Left forelimb (tissue), 1 donor: ENCODE measurements at regions not wholly inside any gene's neighbourhood (a gene's known extent, or its start where the extent isn't known, plus 50 kb on each side); places are given as distances from the start of the nearest gene placed in this dataset.

ENCODE experiments used
- DNase-seq: peaks from one replicate; pipeline ENCODE4 v3.0.0-alpha.2; 2018; ENCODE audit warnings: low spot score

DNA sequence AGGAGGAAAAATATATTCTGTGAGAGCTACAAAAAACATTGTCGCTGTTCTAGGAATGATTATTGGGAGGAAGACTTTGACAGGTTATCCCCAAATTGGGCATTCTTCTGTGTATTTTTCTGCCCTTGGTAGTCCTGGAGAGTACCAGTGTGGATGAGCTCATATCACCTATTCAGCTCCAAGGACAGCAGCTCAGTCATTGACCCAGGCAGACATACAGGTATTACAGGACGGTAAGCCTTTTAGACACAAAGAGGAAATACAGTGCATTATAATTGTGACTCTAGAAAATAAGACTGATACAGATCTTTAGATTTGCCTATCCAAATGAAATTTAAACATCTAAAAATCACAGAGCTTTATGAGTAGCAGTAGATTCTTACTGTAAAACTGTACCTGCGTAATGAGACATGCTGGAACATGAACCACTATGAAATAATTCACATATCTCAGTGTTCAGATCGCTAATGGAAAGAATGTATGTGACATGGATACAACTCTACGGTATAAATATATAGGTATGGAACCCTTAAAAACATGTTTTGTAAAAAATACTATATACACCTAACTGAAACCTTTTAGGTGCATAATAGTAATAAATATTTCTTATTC is 56.0 kb downstream of the PLK2 start:
- DNase-seq: no peak

DNA sequence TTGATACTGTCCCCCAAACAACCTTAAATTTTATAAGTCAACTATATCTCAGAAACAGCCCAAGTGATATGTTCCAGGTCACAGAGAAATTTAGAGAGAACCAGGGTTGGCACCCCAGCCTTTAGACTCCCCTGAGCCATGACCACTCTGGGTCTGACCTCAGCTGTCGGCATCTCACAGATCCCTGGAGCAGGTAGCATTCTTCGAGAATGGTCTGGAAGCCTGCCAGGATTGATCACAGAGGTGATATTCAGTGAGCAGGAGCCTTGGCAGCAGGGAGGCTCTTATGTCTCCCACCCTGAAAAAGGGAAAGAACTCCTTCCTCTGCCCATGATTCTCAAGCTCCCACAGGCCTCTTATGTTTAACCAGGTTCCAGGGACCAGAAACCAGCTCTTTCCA is 58.2 kb downstream of the PLK2 start:
- DNase-seq: no peak

DNA sequence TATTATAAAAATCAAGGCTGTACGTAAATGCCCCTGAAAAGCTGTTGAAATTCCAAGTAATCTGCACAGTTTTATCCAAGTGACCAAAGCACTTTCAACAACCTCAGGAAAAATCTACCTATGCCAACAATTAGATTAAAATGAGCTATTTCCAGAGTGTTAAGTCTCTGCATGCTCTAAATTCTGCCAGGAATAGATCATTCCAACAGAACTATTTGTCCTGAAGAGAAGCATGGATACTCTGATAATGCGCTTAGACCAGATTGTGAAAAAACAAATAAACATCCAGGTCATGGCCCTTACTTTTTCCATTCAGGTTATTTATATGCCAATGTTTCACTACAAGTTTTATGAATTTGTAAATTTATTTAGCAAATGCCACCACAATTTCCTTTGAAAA is 59.1 kb downstream of the PLK2 start:
- no peak for DNase-seq

DNA sequence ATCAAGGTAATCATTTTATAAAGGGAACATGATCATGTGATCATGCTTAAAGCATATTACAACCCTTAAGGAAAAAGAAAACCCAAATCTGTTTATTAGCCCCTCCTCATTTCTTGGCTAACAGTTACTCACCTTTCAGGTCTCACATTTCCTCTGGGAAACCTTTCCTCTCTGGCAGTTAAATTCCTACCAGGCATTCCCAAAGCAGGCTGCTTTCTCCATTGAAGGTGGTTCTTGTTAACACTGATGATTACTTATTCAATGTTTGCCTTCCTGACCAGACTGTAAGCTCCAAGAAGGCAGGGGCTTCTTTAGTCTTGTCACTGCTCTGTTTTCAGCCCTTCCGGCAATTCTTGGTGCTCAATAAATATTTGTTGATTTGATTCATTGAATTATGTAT is 59.9 kb downstream of the PLK2 start:
- no peak for DNase-seq

DNA sequence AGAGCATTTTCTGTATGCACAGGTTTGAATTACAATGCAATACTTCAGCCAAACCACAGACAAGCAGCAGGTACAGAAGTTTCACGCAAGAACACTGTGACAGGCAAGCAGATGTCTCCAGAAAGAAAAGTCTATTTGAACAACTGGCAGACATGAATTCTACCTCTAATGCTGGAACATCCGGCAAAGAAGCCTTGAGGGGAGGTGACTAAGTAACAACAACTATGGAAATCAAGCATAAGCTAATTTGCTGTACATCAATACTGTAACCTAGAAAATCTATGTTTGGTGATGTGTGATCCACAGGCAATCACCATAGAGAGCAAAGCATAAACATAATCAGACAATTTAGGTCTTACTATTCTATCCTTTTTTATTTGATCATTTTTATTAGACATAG is 65.5 kb downstream of the PLK2 start:
- DNase-seq: no peak

DNA sequence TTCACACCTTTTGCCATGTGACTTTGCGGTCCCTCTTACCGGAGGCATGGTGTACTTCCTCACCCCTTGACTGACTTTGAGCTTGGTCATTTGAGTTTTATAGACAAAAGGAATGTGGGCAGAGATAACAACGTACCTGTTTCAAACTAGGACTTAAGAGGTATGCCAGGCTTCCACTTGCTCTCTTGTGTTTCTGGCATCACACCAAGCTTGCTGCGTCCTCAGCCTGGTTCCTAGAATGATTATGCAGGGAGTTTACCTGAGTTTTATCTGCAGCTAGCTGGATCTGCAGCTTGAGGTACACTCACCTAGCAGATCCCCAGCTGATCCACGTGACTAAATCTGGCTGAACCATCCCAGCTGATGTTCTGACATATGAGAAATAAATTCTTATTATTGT is 66.2 kb downstream of the PLK2 start:
- no peak for DNase-seq

DNA sequence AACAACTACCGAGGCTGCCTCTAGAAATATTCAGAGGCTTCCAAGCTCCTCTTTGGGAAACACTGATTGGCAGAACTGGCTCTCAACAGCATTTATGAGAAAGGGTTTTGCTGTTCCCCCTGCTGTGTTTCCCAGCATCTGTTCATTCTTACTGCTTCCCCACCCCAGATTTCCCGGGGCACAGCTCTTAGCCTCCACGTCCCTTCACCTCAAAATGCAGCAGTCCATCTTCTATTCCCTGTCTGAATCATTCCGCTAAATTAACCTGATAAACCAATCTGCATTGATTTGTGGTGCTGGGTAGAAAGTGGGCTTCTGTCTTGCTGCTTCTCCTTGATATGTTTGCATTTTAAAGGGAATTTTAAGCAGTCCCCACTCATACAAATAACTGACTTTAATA is 67.4 kb downstream of the PLK2 start:
- DNase-seq: no peak

DNA sequence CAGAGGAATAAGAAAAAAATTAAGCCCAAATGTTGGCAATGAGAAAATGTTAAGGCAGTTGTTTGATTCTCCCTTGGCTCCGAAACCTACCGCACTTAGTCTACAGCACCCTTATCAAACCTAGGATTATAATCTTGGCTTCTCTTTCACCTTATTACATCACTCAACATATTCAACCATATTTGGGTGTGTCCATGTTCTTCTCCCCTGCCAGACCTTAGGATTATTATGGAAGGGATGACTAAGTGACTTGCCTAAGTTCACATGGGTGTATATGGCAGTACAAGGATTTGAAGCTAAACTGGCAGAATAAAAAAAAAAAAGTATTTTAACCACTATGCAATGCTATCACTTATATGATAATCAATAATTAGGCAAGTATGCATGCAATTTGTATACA is 76.4 kb downstream of the PLK2 start:
- no peak for DNase-seq

DNA sequence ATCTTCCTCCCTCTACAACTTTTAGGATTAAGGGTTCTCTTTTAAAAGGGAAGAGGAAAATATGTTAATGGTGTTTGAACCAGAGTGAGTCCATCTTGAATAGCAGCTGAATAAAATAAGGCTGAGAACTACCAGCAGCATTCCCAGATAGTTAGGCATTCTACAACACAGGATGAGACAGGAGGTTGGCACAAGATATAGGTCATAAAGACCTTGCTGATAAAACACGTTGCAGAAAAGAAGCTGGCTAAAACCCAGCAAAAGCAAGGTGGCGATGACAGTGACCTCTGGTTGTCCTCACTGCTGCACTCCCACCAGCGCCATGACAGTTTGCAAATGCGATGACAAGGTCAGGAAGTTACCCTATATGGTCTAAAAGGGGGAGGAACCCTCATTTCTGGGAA is 77.8 kb downstream of the PLK2 start:
- DNase-seq: no peak

DNA sequence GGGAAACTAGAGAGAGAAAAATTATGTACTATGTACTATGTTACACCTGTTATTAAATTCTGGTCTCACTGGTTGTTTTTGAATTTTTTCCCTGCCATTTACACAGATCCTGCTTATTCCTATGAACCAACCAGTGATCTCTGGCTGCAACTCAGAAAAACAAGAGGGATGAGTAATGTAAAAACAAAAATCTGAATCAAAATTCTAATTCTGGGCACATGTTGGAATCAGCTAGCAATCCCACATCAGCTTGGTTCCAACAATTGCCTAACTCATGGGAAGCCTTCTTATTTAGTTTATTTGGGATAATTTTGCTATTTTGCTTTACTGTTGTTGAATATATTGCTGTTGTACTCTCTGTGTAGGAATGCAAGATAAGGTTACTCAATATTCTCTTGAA is 78.3 kb downstream of the PLK2 start:
- DNase-seq: no peak

DNA sequence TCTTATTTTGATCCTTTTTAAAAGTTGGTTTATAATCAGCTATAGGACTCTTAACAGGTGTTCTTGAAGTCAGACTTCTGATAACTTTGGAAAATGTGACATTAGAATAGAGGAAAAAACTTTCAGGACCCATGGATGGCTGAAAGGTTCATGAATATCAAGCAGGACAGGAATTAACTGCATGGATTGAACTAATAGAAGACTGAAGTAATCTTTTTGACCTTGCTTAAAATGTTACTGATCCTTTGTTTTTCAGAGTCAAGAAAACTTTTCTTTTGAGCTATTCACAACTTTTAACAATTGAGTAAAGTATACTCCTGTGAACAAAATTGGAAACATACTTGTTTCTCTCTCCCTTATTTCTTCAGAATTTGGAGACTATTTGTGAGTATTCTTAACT is 79.2 kb downstream of the PLK2 start:
- DNase-seq: no peak

DNA sequence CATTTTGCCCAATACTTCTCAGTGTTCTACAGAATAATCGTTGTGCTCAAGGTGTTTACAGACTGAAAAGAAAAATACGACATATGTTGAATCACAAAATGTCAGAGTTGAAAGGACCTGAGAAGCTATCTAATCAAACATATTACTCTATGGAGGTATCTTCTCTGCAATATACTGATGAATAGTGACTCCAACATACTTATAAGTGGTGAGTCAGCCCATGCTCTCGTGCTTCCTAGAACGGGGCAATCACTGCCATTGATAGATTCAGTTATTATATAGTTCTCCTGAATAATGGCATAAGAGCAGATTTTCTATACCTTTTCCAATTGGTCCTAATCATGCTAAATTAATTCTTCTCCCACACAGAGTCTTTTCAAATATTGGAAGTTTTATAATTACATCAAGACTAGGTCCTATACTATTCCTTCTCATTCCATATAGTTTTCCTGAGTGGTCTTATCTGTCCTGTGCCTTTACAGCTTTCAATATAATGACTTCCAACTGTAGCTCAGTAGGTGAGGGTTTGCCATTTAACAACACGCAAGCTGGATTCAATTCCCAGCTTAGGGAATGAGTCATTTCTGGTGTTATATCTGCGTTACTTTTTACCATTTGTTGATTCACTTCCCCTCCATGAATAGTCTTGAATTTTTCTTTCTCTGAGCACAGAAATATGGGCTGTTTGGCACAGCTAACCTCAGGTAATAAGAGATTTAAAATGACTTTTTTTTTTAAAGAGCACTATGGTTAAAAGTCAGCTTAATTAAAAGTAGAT is 81.1 kb downstream of the PLK2 start:
- DNase-seq: no peak

DNA sequence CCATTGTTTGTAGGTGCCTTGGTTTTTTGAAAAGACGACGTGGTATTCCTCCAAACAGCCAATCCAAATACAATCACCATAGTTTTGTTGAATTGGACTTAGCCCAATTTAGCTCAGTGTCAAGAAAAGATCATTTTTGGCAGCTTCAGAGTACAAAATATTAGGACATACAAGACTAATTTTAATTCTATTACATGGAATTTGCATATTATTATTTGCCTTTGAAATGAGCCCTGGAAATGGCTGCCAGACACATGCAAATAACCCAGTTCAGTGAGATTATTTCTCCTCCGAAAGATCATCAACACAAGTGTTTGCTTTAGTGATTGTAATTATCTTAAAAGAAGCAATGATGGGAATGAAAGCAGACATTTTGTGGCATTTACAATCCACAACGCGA is 89.3 kb downstream of the PLK2 start:
- DNase-seq: no peak

DNA sequence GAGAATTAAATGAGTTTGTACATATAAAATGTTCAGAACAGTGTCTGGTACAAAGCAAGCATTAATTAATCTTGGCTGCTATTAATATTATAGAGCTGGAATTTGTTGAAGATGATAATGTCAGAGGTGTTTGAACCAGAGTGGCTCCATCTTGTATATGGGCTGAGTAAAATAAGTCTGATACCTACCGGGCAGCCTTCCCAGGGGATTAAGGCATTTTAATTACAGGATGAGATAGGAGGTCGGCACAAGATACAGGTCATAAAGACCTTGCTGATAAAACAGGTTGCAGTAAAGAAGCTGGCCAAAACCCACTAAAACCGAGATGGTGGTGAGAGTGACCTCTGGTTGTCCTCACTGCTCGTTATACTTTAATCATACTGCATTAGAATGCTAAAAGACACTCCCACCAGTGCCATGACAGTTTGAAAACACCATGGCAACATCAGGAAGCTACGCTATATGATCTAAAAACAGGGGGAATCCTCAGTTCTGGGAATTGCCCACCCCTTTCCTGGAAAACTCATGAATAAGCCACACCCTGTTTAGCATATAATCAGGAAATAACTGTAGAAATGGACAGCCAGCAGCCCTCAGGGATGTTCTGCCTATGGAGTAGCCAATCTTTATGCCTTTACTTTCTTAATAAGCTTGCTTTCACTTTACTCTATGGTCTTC is 90.2 kb downstream of the PLK2 start:
- DNase-seq: no peak

DNA sequence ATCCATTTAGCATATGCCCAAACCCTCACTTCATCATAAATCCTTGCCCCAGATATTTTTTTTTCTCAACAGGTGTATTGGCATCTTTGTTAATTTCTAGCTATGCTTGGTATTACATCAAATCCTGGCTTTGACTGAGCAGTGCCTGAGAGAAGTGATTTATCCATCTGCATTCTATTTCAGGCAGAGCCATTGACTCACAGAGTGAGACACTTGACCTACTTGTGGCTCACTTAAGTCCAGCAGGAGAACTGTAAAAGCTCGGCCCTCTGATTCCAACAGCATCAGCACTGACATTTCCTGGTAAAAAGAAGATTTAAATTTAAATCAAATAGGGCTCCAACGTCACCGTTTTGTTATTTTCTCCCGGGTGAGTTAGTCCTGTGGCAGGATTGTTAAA is 93.4 kb downstream of the PLK2 start:
- no peak for DNase-seq

DNA sequence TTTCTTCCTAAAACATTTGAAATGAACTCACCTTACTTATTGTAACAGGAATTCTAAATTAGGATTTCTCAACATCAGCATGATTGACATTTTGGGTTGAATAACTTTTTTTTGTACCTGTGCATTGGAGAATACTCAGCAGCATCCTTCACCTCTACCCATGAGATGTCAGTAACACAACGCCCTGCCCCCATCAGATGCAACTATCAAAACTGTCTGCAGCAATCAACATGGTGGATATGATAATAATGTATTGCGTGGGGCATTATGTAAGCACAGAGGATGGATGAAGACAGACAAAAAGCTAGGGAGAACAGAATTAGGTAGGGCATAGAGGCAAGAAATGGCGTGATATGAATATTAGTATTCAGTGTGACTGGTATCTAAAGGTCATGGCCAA is 94.1 kb downstream of the PLK2 start:
- no peak for DNase-seq

DNA sequence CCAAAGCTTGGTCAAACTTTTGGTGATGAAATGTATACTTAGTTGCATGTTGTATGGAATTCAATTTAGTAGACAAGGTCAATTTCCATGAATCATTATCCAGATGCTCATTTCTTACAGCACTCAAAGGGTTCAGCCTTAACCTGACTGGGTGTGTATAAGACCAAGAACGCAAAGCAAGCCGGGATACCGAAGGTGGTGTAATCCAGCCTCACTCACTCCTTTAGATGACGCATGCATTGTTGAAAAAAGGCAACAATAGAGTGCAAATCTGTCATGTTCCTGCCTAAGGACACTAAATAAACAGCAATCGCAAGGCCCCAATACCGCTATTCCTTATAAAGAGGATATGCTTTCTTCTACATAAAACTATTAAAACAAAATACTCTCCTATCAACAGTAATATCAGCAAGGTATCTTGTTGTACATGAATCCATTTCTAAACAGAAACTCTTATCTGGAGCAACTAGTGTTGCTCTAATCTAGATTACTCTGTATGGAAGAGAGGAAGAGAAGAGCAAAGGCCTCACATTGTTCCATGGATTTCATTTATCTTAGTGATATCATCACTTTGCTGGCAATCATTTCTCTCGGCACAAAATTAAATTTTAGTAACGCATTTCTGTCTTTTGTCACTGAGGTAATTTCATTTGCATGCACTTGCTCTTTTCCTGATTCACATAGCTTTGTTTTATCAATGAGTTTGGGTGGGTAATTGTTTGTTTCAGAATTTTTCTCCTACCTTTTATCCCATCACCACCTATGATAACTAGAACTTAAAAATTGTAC is 96.2 kb downstream of the PLK2 start:
- no peak for DNase-seq

DNA sequence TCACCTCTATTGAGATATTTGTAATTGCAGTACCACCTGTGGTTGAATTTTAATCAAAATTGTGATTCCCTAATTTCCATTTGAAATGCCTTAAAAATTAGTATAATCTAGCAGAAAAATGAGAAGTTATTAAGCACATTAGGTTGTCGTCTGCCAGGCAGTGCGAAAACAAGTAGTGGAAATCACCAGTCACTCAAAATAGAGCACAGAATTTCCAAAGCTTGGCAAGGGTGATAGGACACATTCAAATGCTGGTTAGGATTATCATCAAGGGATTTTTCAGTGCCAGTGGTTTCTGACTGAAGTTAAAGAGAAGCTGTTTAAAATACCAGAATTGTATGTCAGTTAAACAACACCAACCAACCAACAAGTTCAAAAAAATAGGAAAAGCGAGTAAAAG is 97.8 kb downstream of the PLK2 start:
- DNase-seq: no peak

DNA sequence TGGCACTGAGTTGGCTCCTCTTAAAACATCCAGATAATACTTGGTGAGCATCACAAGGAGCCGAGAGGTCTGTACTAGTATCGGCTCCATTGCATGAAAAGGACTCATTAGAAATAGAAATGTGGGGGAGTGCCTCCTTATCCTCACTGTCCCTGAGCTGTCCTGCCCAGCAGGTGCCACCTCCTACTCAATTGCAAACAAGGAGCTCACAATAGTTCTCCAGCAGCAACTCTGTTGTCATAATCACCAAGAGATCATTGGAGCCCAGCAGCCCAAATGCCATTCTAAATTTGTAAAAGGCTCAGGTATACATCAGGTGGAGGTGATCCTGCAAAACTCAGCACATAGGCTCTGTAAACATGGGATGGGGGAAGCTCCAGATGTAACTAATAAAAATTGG is 99.1 kb downstream of the PLK2 start:
- no peak for DNase-seq

DNA sequence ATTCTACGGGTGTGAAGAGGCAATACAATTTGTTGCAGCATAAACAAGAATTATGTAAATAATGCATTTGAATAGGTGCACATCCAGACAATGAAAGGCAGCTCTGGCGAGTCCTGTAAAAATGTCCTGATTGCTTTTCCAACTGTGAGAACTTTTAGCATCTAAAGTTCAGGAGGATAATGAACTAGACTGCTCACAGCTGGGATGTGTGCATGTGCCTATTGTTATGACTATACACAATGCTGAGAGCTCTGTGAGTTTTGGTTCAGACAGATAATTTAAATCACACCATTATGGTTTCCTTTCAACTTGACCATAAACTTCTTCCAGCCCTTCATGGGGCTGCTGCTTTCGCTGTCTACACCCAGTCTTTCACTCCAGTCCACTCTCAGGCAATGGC is 99.9 kb downstream of the PLK2 start:
- DNase-seq: no peak

DNA sequence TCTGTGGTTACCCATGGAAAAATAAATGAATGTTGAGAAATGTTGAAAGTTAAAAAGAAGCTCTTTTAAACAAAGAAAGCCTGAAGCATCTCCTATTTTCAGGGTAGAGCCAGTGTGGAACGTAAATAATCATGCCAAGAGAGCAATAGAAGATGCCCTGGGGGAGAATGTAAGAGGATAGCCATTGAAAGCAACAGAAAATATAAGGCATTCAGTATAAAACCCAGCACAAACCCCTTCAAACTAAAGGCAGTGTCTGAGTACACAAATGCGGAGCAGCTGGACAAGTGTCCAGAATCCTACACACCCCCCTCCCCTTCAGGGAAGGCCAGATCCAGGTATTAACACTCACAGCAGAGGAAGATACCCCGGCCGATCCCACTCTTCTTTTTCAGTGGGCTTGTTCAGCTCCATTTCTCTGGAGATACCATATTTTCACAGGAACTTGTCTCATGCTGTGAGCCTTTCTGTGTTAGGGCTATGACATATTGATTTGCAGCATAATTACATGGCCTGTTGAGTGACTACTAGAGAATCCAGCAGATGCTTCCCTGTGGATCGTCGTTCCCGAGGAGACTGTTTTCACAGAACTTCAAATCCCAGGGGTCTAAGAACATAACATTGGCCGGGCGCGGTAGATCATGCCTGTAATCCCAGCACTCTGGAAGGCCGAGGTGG is 101.2 kb downstream of the PLK2 start:
- DNase-seq: no peak

DNA sequence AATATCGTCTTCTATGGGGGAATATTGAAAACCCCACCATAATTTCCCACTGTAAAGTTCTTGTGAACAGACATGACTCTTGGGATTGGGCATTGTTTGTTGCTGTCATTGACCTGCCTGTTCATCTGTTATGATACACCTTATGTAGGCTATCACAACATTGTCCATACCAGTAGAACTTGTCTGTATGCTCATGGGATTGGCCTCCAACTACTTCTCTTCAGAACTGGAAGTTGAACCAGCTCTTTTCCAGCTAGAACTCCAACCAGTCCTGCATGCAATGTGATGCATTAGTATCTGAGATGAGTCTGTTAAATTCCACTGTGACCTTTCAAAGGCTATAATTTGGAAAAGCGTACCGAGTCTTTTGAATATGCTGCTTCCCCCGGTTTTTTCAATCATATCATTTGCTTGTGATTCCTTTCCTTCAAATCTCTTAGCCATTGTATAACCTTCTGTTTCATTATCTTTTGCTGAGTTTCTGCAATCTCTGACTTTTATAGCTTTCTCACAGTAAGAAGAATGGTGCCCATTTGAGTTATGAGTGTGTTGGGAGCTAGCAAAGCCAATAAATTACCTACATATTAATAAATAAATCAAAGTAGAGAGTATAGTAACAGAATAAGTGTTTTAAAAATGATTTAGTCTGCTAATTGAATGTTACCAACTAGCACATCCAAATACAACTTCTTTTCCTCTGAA is 101.9 kb downstream of the PLK2 start:
- DNase-seq: no peak
